OCI-LY1 (cell line): ENCODE measurements at regions not wholly inside any gene's neighbourhood (a gene's known extent, or its start where the extent isn't known, plus 50 kb on each side); places are given as distances from the start of the nearest gene placed in this dataset.

Experiments
- EZH2 ChIP-seq: fragments of 200-600 bp; sonication (generic), shearing (Covaris generic); IDR thresholded peaks from 2 replicates; pipeline ENCODE4 v1.8.0; 2017; ENCODE audit warnings: borderline replicate concordance, mixed run types, mild to moderate bottlenecking, antibody characterized with exemption, low read length, moderate library complexity, mixed read lengths
- TF ChIP-seq, protein P1 (sequence below): fragments of 200-600 bp; sonication (generic), shearing (Covaris generic); IDR thresholded peaks from 2 replicates; pipeline ENCODE4 v1.5.1; 2017; ENCODE audit warnings: mild to moderate bottlenecking, antibody characterized with exemption, low read length, moderate library complexity, mixed read lengths

DNA sequence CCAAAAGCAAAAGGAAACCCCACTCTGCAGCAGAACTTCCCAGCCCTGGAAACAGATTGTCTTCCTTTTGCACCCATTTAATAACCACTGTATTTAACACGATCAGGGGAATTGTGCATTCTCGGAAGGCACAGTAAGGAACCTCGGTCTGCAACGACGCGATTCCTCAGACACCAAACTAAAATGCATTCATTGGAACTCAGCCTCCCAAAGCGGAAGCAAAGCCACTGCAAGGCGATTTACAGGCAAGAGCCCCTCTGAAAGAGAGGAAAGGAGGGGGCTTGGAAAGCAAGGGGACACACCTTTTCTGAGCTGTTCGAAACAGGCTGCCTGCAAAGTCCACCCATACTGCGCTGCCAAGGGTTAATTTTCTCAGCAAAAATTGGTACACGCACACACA, 297.7 kb downstream of the OMA1 start:
- TF ChIP-seq, protein P1, sequence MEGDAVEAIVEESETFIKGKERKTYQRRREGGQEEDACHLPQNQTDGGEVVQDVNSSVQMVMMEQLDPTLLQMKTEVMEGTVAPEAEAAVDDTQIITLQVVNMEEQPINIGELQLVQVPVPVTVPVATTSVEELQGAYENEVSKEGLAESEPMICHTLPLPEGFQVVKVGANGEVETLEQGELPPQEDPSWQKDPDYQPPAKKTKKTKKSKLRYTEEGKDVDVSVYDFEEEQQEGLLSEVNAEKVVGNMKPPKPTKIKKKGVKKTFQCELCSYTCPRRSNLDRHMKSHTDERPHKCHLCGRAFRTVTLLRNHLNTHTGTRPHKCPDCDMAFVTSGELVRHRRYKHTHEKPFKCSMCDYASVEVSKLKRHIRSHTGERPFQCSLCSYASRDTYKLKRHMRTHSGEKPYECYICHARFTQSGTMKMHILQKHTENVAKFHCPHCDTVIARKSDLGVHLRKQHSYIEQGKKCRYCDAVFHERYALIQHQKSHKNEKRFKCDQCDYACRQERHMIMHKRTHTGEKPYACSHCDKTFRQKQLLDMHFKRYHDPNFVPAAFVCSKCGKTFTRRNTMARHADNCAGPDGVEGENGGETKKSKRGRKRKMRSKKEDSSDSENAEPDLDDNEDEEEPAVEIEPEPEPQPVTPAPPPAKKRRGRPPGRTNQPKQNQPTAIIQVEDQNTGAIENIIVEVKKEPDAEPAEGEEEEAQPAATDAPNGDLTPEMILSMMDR, result no peak
- no peak for TF ChIP-seq EZH2
